CD4-positive, alpha-beta T cell treated with Interferon gamma for 1 hour (primary cell): ENCODE measurements at regions not wholly inside any gene's neighbourhood (a gene's known extent, or its start where the extent isn't known, plus 50 kb on each side); places are given as distances from the start of the nearest gene placed in this dataset.

Source experiments
- DNase-seq: peaks from one replicate; pipeline ENCODE4 v3.0.0-alpha.2; 2020

DNA sequence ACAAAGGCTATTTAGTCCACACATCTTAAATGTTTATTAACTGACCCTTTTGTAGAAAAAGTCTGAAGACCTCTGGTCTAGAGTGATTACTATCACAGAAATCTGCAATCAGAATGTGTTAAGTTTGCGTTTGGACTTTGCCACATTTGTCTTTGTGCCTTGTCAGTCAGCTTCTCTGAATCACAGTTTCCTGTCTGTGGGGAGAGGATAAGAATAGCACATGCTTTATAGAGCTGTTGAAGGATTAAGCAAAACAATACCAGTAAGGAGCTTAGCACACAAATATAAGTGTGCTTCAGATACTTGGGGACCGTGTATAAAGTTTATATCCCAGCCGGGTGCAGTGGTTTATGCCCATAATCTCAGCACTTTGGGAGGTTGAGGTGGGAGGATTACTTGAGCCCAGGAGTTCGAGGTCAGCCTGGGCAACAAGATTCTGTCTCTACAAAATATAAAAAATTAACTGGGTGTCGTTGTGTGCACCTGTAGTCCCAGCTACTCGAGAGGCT lies 63.0 kb upstream of the BTG1 start:
- no peak for DNase-seq

DNA sequence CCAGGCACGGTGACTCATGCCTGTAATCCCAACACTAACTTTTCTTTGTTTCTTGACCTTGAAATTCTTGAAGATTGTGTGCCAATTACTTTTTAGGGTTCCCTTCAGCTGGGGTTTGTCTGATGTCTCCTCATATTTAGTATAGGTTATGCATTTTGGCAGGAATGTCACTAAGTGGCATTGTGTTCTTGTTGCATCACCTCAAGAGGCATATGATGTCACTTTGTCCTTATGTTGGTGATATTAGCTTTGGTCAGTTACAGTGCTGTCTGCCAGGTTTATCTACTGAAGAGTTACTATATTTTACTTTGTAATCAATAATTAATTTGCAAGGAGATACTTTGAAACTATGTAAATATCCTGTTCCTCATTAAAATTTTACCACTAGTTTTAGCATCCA lies 61.0 kb upstream of the BTG1 start:
- DNase-seq, result no peak

DNA sequence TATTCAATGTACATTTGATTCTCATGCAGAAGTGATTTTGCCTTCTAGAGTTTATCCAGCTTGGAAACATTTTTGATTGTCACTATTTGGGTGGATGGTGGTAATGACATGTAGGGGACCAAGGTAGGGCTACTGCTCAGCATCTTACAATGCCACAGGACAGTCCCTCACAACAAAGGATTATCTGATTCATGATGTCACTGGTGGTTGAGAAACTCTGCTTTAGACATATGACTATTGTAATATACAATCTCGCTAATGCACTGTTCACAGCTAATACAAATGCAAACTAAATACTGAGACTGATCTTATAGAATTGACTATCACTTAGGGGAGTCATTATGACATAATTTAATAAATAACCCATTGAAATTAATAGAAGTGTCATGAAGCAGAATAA lies 60.4 kb upstream of the BTG1 start:
- DNase-seq, result no peak

DNA sequence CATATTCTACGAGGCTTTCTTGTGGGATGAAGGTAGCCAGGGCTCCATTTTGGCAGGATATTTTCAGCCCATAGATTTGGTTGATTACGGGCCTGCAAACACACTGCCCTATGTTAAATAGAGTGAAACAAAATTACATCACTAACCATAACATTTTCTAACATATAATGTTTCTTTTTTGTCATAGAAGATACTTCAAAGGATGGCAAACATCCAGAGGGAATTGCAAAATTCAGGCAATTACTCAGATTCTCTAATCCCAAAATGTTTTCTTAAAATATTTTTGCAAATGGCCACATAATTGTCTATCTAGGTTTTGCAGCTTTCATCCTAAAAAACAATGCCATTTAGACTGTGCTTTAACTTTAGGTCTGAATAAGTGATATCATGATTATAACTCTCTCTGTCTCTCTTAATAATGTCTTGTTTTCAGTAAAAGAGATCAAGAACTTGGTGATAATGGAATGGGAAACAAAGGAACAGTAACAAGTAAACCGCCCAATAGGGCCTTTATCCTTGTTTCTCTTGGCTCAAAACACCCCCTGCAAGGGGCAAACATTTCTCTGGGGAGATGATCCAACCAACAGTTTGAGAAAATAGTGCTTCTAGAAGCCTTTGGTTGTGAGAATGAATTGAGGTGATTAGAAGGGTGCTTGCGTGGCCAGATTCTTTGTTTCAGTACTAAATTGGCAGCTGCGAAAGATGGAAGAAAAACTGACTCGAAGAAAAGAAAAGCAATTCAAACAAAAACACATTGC lies 54.4 kb upstream of the BTG1 start:
- DNase-seq, result no peak

DNA sequence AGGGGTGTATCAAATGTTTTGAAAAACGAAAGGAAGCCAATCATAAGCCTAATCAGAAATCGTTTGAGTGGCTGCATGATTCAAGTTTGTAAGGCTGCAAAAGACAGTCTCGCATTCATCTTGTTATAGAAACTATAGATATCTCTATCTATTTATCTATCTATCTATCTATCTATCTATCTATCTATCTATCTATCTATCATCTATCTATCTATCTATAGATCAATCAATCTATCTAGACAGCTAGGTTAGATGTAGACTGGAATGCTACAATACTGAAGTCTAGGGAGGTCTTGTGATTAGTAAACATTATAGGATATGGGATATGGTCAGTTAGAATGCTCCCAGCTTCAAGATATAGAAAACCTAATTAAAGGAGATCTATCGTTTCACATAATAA lies 52.2 kb upstream of the BTG1 start:
- no peak for DNase-seq

DNA sequence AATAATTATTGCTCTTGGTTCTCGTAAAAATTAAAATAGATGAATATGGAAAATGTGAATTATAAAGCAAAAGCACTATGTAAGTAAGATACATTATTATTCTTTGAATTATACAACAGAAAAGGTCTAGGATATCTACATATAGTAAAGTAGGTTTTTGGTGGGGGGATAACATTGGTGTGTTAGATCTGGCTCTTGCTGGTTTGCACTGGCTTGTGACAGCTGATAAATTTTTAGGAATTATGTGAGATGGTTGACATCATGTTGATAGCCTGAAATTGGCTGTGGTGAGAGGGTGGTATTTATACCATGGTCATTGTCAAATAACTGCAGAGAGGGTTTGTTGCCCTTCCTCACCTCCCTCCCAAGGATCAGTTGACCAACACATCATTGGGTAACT lies 50.7 kb upstream of the BTG1 start:
- no peak for DNase-seq
